PC-9 (cell line): ENCODE measurements at regions not wholly inside any gene's neighbourhood (a gene's known extent, or its start where the extent isn't known, plus 50 kb on each side); places are given as distances from the start of the nearest gene placed in this dataset.

ENCODE experiments used
- BruUV-seq: library from RNA; stranded (reverse); fragments of 400-500 nt; replicated peaks from 2 replicates; lab custom pipeline; 2021; lab: Mats Ljungman, UMichigan
- CTCF ChIA-PET: fragments of 300-600 bp; sonication (Branson Sonifier 250); formaldehyde crosslinking; loops from one replicate; lab custom pipeline; 2022; ENCODE audit warnings: antibody characterized with exemption; lab: Charles Lee
- POLR2A ChIA-PET: fragments of 300-600 bp; sonication (Branson Sonifier 250); formaldehyde crosslinking; loops from one replicate; lab custom pipeline; 2022; ENCODE audit warnings: antibody characterized with exemption; ENCODE audit not compliant: unreplicated experiment; lab: Charles Lee
- DNase-seq, 2 experiments: peaks; one replicate each; pipeline versions ENCODE4 v3.0.0 to v3.0.0-alpha.2; 2015 to 2022; ENCODE audit warnings: mixed read lengths in 1 of 2
- H2AFZ ChIP-seq: fragments of 200-600 bp; sonication (generic); 2 replicates; pipeline ENCODE4 v1.8.1; 2017; ENCODE audit warnings: antibody characterized with exemption
- H3F3A ChIP-seq: fragments of 200-600 bp; sonication (generic); 2 replicates; pipeline ENCODE4 v1.8.1; 2017; ENCODE audit warnings: antibody characterized with exemption, mild to moderate bottlenecking, low read depth; ENCODE audit not compliant: insufficient read depth
- H3K27ac ChIP-seq: fragments of 200-600 bp; sonication (generic); 2 replicates; pipeline ENCODE4 v1.6.1; 2016; ENCODE audit warnings: mixed run types
- H3K27me3 ChIP-seq: fragments of 200-600 bp; sonication (generic); 2 replicates; pipeline ENCODE4 v1.6.1; 2016; ENCODE audit warnings: low read depth, mixed run types; ENCODE audit not compliant: insufficient read depth
- H3K36me3 ChIP-seq: fragments of 200-600 bp; sonication (generic); 2 replicates; pipeline ENCODE4 v1.6.1; 2016; ENCODE audit warnings: low read depth, mixed run types
- H3K4me1 ChIP-seq: fragments of 200-600 bp; sonication (generic); replicated peaks from 2 replicates; pipeline ENCODE4 v1.6.1; 2016; ENCODE audit warnings: mixed run types; ENCODE audit not compliant: insufficient read depth
- H3K4me2 ChIP-seq: fragments of 200-600 bp; sonication (generic); 2 replicates; pipeline ENCODE4 v1.6.1; 2017; ENCODE audit warnings: mixed run types
- H3K4me3 ChIP-seq: fragments of 200-600 bp; sonication (generic); 2 replicates; pipeline ENCODE4 v1.6.1; 2016; ENCODE audit warnings: mixed run types
- H3K79me2 ChIP-seq: fragments of 200-600 bp; sonication (generic); 2 replicates; pipeline ENCODE4 v1.6.1; 2017; ENCODE audit warnings: low read depth, mixed run types
- H3K9me2 ChIP-seq: fragments of 200-600 bp; sonication (generic); 2 replicates; pipeline ENCODE4 v1.8.1; 2017; ENCODE audit warnings: mild to moderate bottlenecking; ENCODE audit not compliant: insufficient read depth
- H3K9me3 ChIP-seq: fragments of 200-600 bp; sonication (generic); 2 replicates; pipeline ENCODE4 v1.8.1; 2016; ENCODE audit warnings: low read depth; ENCODE audit not compliant: insufficient read depth
- H4K20me1 ChIP-seq: fragments of 200-600 bp; sonication (generic); 2 replicates; pipeline ENCODE4 v1.8.1; 2017; ENCODE audit not compliant: insufficient read depth
- EZH2 ChIP-seq: fragments of 200-600 bp; sonication (generic); IDR thresholded peaks from 2 replicates; pipeline ENCODE4 v1.8.0; 2017; ENCODE audit warnings: antibody characterized with exemption, low read depth
- intact Hi-C: fragments of 100-400 bp; cut with micrococcal nuclease; formaldehyde crosslinking; loops from one replicate; pipeline ENCODE4 v1.10.0; 2022; ENCODE audit not compliant: unreplicated experiment
- TF ChIP-seq, protein P1 (sequence below): fragments of 200-600 bp; sonication (generic); conservative IDR thresholded peaks from 2 replicates; pipeline ENCODE4 v1.6.1; 2017; ENCODE audit warnings: mixed run types, antibody characterized with exemption, mild to moderate bottlenecking, moderate library complexity

DNA sequence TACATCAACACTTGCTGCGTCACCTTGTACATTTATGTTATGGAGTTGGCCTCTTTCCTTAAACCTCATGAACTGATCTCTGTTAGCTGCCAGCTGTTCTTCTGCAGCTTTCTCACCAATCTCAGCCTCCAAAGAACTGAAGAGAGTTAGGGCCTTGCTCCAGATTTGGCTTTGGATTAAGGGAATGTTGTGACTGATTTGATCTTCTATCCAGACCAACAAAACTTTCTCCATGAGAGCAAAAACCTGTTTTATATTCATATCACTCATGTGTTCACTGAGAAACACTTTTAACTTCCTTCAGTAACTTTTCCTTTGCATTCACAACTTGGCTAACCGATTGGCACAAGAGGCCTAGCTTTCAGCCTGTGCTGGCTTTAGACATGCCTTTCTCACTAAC is 1156.0 kb upstream of the CADM2 start:
- no peak overlapping the region for H3K4me2 ChIP-seq
- no peak overlapping the region for H3K27ac ChIP-seq
- no peaks in the 10 kb centered on the region for H4K20me1 ChIP-seq
- H3K4me3 ChIP-seq, result no peak overlapping the region
- H3K79me2 ChIP-seq, result no peaks in the 10 kb centered on the region
- no peaks in the 10 kb centered on the region for H3K9me2 ChIP-seq
- CTCF ChIA-PET, result no interaction called here
- DNase-seq, result no peak
- intact Hi-C loops, result no loop called here
- no peaks in the 10 kb centered on the region for H3K27me3 ChIP-seq
- no peaks in the 10 kb centered on the region for H3K4me1 ChIP-seq
- TF ChIP-seq, protein P1, sequence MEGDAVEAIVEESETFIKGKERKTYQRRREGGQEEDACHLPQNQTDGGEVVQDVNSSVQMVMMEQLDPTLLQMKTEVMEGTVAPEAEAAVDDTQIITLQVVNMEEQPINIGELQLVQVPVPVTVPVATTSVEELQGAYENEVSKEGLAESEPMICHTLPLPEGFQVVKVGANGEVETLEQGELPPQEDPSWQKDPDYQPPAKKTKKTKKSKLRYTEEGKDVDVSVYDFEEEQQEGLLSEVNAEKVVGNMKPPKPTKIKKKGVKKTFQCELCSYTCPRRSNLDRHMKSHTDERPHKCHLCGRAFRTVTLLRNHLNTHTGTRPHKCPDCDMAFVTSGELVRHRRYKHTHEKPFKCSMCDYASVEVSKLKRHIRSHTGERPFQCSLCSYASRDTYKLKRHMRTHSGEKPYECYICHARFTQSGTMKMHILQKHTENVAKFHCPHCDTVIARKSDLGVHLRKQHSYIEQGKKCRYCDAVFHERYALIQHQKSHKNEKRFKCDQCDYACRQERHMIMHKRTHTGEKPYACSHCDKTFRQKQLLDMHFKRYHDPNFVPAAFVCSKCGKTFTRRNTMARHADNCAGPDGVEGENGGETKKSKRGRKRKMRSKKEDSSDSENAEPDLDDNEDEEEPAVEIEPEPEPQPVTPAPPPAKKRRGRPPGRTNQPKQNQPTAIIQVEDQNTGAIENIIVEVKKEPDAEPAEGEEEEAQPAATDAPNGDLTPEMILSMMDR, result no peak
- no peak for TF ChIP-seq EZH2
- H2AFZ ChIP-seq, result no peak overlapping the region
- H3K9me3 ChIP-seq, result no peaks in the 10 kb centered on the region
- BruUV-seq, result no TSS peak
- H3K36me3 ChIP-seq, result no peaks in the 10 kb centered on the region
- POLR2A ChIA-PET, result no interaction called here
- H3F3A ChIP-seq, result no peaks in the 10 kb centered on the region

DNA sequence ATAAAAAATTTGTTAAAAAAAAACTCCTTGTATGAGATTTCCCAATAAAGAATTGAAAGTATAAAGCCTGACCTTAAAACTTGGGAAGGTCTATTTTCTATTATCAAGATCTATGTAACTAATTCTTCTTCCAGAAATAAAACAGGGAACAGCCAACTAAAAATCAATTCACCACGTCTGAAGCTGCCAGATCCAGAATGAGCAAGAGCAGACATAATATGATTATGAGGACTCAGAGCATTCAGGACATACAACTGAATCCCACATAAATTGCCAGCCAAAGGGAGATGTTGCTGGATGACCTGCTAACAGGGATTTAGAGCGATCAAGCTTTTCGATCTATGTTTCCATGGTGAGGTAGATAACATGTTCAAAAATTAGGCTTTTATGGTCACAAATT is 1151.3 kb upstream of the CADM2 start:
- Histone ChIP-seq H3K36me3 (no peaks in the 10 kb centered on the region), H3K4me2 (no peak overlapping the region), H3K4me3 (no peak overlapping the region), H3F3A (no peaks in the 10 kb centered on the region), H3K9me2 (no peaks in the 10 kb centered on the region), H3K27ac (no peak overlapping the region), H3K79me2 (no peaks in the 10 kb centered on the region), H3K9me3 (no peaks in the 10 kb centered on the region), H2AFZ (no peak overlapping the region), H3K27me3 (no peaks in the 10 kb centered on the region), H3K4me1 (no peaks in the 10 kb centered on the region), H4K20me1 (no peaks in the 10 kb centered on the region)
- ChIA-PET POLR2A (no interaction called here), CTCF (no interaction called here)
- intact Hi-C loops, result no loop called here
- no peak for DNase-seq
- no peak for TF ChIP-seq EZH2
- no TSS peak for BruUV-seq

GRCh38 chr3:83813176-83813575 is 1145.6 kb upstream of the CADM2 start:
- Histone ChIP-seq H3K27ac (no peak overlapping the region), H3K36me3 (no peaks in the 10 kb centered on the region), H3K79me2 (no peaks in the 10 kb centered on the region), H2AFZ (no peak overlapping the region), H3K4me2 (no peak overlapping the region), H3F3A (no peaks in the 10 kb centered on the region), H4K20me1 (no peaks in the 10 kb centered on the region), H3K9me3 (no peaks in the 10 kb centered on the region), H3K4me3 (no peak overlapping the region), H3K9me2 (no peaks in the 10 kb centered on the region), H3K4me1 (no peaks in the 10 kb centered on the region), H3K27me3 (no peaks in the 10 kb centered on the region)
- intact Hi-C loops, result no loop called here
- no TSS peak for BruUV-seq
- TF ChIP-seq, protein P1, result no peak
- no peak for TF ChIP-seq EZH2
- ChIA-PET CTCF (no interaction called here), POLR2A (no interaction called here)
- no peak for DNase-seq

DNA sequence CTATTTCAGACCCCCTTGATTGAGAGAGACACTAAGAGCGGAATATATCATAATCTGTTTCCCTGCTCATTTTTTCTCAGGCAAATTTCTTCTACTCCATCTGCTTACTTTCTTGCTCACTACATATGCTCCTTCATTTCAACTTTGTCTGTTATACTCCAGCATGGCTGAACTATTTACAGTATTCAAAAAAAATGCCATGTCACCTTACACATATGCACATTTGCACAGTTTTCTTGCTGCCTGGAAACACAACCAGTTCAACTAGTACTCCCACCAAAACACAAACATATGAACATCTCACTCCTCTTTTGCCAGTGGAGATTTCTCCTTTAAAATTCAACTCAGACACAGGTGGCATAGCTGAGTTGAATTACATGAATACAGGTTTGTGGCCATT is 1142.1 kb upstream of the CADM2 start:
- ChIA-PET CTCF (no interaction called here), POLR2A (no interaction called here)

More for the DNA sequence above, 1142.1 kb upstream of the CADM2 start:
- no peak for DNase-seq
- Histone ChIP-seq H3K9me2 (no peaks in the 10 kb centered on the region), H3K4me3 (no peak overlapping the region), H3K36me3 (no peaks in the 10 kb centered on the region), H3K4me1 (no peaks in the 10 kb centered on the region), H3F3A (no peaks in the 10 kb centered on the region), H4K20me1 (no peaks in the 10 kb centered on the region), H3K79me2 (no peaks in the 10 kb centered on the region), H3K27ac (no peak overlapping the region), H3K27me3 (no peaks in the 10 kb centered on the region), H2AFZ (0 out of 2 replicates have a peak overlapping the region, but pooled peaks have one; percentile 8), H3K9me3 (no peaks in the 10 kb centered on the region), H3K4me2 (no peak overlapping the region)
- intact Hi-C loops, result no loop called here
- BruUV-seq, result no TSS peak
- no peak for TF ChIP-seq EZH2
- TF ChIP-seq, protein P1, result no peak
